Gastroesophageal sphincter (tissue), 4 donors: ENCODE measurements at regions not wholly inside any gene's neighbourhood (a gene's known extent, or its start where the extent isn't known, plus 50 kb on each side); places are given as distances from the start of the nearest gene placed in this dataset.
A peak's percentile ranks its signal among the peaks of the same experiment; 100 is the strongest.
"Not testable (repeated sequence)": the region's sequence is repeated elsewhere in the genome, so short reads cannot be mapped to it uniquely, and the experiment has no call there.

Experiments
- ATAC-seq: fragments of 150-250 bp; one replicate; pipeline ENCODE4 v1.9.1; 2016; ENCODE audit warnings: mild to moderate bottlenecking, moderate library complexity
- H3K27ac ChIP-seq, 4 donors: fragments of 200-600 bp; sonication (generic) in 3 of 4; 1 replicate in 3 of 4; 2 replicates in 1 of 4; pipeline ENCODE4 v1.5.1; 2016 to 2019
- H3K27me3 ChIP-seq: fragments of 200-600 bp; sonication (generic); one replicate; pipeline ENCODE4 v1.5.1; 2019
- H3K36me3 ChIP-seq, 2 donors: fragments of 200-600 bp; sonication (generic); one replicate each; pipeline ENCODE4 v1.5.1; 2019; ENCODE audit warnings: control low read depth in 1 of 2
- H3K4me1 ChIP-seq, 3 donors: fragments of 200-600 bp; sonication (generic); 1 replicate in 2 of 3; 2 replicates in 1 of 3; pipeline ENCODE4 v1.5.1; 2016 to 2019; ENCODE audit warnings: control low read depth in 2 of 3
- H3K4me3 ChIP-seq, 2 donors: fragments of 200-600 bp; sonication (generic); one replicate each; pipeline ENCODE4 v1.5.1; 2019; ENCODE audit warnings: mild to moderate bottlenecking in 1 of 2, moderate library complexity in 1 of 2
- H3K9me3 ChIP-seq, 3 donors: fragments of 200-600 bp; sonication (generic); one replicate each; pipeline ENCODE4 v1.5.1; 2017 to 2019; ENCODE audit warnings: control low read depth in 2 of 3
- EP300 ChIP-seq: sonication (generic); formaldehyde crosslinking; IDR thresholded peaks from one replicate; pipeline ENCODE4 v1.6.1; 2017; ENCODE audit warnings: antibody characterized with exemption, mild to moderate bottlenecking
- POLR2A ChIP-seq, 2 donors: fragments of 450-650 bp; IDR thresholded peaks; one replicate each; pipeline ENCODE4 v1.6.1; 2017; ENCODE audit warnings: antibody characterized with exemption in 2 of 2, mild to moderate bottlenecking in 2 of 2, moderate library complexity in 1 of 2
- POLR2AphosphoS5 ChIP-seq: sonication (generic); formaldehyde crosslinking; IDR thresholded peaks from one replicate; pipeline ENCODE4 v1.6.1; 2017; ENCODE audit warnings: antibody characterized with exemption
- WGBS, 2 donors: methylation state at CpG; one replicate each; pipeline ENCODE4 v1.1.5; 2018; ENCODE audit warnings: low coverage in 1 of 2; 5-methylcytosine and 5-hydroxymethylcytosine counted together
- TF ChIP-seq, protein P1 (sequence below), 4 experiments: fragments of 200-600 bp in 2 of 4; fragments of 450-650 bp in 2 of 4; sonication (generic) in 1 of 4; IDR thresholded peaks; one replicate each; pipeline ENCODE4 v1.5.1; 2017 to 2019; ENCODE audit warnings: antibody characterized with exemption in 4 of 4, mild to moderate bottlenecking in 2 of 4, moderate library complexity in 2 of 4

DNA sequence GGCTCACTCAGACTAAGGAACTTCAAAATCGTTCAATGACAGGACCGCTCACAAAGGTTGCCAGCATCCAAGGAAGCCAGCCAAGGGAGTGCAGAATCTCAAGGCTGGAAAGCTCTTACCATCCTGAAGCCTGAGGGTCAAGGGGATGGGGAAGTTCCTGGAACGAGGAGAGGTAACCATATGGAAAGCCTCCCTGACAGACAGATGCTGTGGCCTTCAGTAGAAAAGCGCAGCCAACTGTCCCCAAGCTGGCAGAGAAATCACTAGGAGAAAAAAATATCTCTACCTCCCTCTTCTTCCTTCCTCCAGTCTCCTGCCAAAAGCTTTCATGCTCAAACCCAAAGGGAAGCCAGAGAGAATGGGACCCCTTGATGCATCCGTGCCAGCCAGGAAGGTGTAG, 90.5 kb upstream of the RANBP3L start:
- WGBS, 2 donors: 64 to 78% methylated on average over 1 to 3 of the region's 5 CpGs

DNA sequence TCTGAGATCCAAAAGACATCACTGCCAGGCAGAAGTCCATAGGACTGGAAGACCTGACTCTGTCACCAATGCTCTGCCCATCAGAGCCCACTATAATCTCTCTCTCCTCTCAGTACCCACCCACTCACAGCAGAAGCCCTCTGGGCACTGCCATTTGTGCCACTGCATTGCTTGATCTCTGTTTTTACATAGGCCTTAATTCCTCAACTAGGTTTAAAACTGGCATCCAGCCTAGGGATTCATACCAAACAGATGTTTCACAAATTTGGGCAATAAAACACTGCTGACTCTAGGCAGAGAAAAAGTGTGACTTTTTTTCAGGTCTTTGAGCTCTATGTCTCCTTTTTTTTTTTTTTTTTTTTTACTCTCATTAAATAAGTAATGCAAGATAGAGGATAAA, 91.1 kb upstream of the RANBP3L start:
- H3K4me1 ChIP-seq: peaks cover 0 to 29% (median 3%) of the 10 kb centered on the region in 3 donors
- TF ChIP-seq, protein P1, sequence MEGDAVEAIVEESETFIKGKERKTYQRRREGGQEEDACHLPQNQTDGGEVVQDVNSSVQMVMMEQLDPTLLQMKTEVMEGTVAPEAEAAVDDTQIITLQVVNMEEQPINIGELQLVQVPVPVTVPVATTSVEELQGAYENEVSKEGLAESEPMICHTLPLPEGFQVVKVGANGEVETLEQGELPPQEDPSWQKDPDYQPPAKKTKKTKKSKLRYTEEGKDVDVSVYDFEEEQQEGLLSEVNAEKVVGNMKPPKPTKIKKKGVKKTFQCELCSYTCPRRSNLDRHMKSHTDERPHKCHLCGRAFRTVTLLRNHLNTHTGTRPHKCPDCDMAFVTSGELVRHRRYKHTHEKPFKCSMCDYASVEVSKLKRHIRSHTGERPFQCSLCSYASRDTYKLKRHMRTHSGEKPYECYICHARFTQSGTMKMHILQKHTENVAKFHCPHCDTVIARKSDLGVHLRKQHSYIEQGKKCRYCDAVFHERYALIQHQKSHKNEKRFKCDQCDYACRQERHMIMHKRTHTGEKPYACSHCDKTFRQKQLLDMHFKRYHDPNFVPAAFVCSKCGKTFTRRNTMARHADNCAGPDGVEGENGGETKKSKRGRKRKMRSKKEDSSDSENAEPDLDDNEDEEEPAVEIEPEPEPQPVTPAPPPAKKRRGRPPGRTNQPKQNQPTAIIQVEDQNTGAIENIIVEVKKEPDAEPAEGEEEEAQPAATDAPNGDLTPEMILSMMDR (IDR thresholded peaks at IDR 0.05): no peak
- TF ChIP-seq POLR2AphosphoS5 (no peak), EP300 (no peak), POLR2A (IDR thresholded peaks at IDR 0.05) (no peak)
- ATAC-seq: peak; percentile 50
- no peak overlapping the region for H3K4me3 ChIP-seq
- H3K9me3 ChIP-seq: no peaks in the 10 kb centered on the region
- H3K27me3 ChIP-seq: no peaks in the 10 kb centered on the region
- H3K27ac ChIP-seq: peak overlapping the region in 2 of 4 donors; percentile 16 to 26
- H3K36me3 ChIP-seq: no peaks in the 10 kb centered on the region

More for the DNA sequence above, 90.5 kb upstream of the RANBP3L start:
- peaks cover 0 to 28% (median 3%) of the 10 kb centered on the region in 3 donors for H3K4me1 ChIP-seq
- H3K9me3 ChIP-seq: no peaks in the 10 kb centered on the region
- no peaks in the 10 kb centered on the region for H3K36me3 ChIP-seq
- no peak for ATAC-seq
- no peak overlapping the region for H3K4me3 ChIP-seq
- TF ChIP-seq POLR2A (IDR thresholded peaks at IDR 0.05) (no peak), POLR2AphosphoS5 (no peak), EP300 (no peak)
- TF ChIP-seq, protein P1 (IDR thresholded peaks at IDR 0.05): no peak
- H3K27me3 ChIP-seq: no peaks in the 10 kb centered on the region
- peak overlapping the region in 1 of 4 donors; percentile 16 for H3K27ac ChIP-seq

DNA sequence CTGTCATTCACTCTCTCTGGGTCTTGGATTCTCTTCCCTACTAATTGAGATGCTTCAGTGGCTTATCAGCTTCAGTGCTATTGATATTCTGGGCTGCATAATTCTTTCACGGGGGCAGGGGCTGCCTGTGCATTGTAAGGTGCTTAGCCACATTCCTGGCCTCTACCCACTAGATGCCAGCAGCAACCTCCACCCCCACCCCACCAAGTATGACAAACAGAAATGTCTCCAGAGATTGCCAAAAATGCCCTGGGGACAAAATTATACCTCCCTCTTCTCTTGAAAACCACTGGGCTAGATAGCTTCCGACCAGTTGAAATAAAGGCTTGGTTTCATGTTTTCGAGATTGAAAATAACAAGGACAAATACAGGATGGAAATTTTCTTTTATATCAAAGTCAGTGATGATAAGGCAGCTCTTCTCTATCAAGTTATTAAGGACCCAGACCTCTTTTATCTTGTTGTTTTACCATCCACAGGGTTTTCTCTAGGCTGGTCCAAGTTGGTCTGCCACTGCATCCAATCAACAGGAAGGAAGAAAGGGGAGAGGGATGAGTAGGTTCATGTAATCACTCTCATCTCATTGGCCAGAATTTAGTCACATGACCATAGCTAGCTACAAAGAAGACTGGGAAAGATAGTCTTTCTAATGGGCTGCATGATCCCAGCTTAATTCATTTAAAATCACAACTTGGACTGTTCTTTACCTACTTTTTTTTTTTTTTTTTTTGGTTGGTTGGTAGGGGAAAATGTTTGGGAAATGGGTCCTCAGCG, 92.1 kb upstream of the RANBP3L start:
- Histone ChIP-seq H3K4me1 (peaks cover 0 to 29% (median 3%) of the 10 kb centered on the region in 3 donors), H3K36me3 (no peaks in the 10 kb centered on the region), H3K27me3 (no peaks in the 10 kb centered on the region), H3K4me3 (no peak overlapping the region), H3K9me3 (no peaks in the 10 kb centered on the region), H3K27ac (peak overlapping the region in 1 of 4 donors; percentile 22)
- TF ChIP-seq, protein P1 (IDR thresholded peaks at IDR 0.05): no peak
- TF ChIP-seq EP300: no peak
- TF ChIP-seq POLR2A (IDR thresholded peaks at IDR 0.05): no peak
- TF ChIP-seq POLR2AphosphoS5: no peak
- ATAC-seq: no peak
- WGBS, 2 donors: 91 to 96% methylated on average over 3 of the region's 4 CpGs

DNA sequence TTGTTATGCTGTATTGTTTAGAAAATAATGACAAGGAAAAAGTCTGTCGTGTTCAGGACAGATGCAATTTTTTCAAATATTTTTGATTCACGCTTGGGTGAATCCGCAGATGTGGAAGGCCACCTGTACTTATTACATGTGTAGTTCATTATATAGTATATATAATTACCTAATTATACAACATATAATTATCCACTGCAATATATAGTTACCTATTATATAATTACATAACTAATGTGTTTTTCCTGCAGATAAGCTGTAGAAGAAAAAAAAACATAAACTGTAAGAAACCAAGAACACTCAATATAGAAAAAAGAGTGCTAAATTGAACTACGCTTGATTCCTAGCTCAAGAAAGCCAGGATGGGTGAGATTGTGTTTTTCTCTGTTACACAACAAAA, 93.6 kb upstream of the RANBP3L start:
- H3K36me3 ChIP-seq: no peaks in the 10 kb centered on the region
- no peak for TF ChIP-seq POLR2A (IDR thresholded peaks at IDR 0.05)
- TF ChIP-seq, protein P1 (IDR thresholded peaks at IDR 0.05): no peak
- TF ChIP-seq POLR2AphosphoS5: no peak
- TF ChIP-seq EP300: no peak
- no peak for ATAC-seq
- no peak overlapping the region for H3K27ac ChIP-seq
- H3K4me3 ChIP-seq: no peak overlapping the region
- 89 to 96% methylated on average over 4 of the region's 4 CpGs for WGBS, 2 donors
- peaks cover 0 to 19% (median 3%) of the 10 kb centered on the region in 3 donors for H3K4me1 ChIP-seq
- no peaks in the 10 kb centered on the region for H3K27me3 ChIP-seq
- no peaks in the 10 kb centered on the region for H3K9me3 ChIP-seq

DNA sequence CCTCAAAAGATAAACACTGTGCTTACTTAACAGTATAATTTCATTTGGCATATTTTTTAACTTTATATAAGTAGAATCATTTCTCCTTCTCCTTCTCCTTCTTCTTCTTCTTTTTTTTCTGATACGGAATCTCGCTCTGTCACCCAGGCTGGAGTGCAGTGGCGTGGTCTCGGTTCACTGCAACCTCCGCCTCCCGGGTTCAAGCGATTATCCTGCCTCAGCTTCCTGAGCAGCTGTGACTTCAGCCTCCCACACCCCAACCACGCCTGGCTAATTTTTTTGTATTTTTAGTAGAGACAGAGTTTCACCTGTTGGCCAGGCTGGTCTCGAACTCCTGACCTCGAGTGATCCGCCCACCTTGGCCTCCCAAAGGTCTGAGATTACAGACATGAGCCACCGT, 94.2 kb upstream of the RANBP3L start:
- peaks cover 0 to 19% (median 3%) of the 10 kb centered on the region in 3 donors for H3K4me1 ChIP-seq
- 71 to 92% methylated on average over 1 to 8 of the region's 12 CpGs for WGBS, 2 donors
- not testable (repeated sequence) for H3K4me3 ChIP-seq, H3K27ac ChIP-seq, H3K36me3 ChIP-seq, H3K27me3 ChIP-seq, H3K9me3 ChIP-seq, ATAC-seq
